Loucy (cell line): ENCODE measurements at regions not wholly inside any gene's neighbourhood (a gene's known extent, or its start where the extent isn't known, plus 50 kb on each side); places are given as distances from the start of the nearest gene placed in this dataset.

Source experiments
- H2AFZ ChIP-seq: fragments of 200-600 bp; sonication (generic); 2 replicates; pipeline ENCODE4 v1.6.0; 2016; ENCODE audit warnings: antibody characterized with exemption, mild to moderate bottlenecking, low read length, moderate library complexity
- H3F3A ChIP-seq: fragments of 200-600 bp; 2 replicates; pipeline ENCODE4 v1.6.0; 2016; ENCODE audit warnings: antibody characterized with exemption, low read depth, mild to moderate bottlenecking
- H3K27me3 ChIP-seq: fragments of 200-600 bp; sonication (generic); 2 replicates; pipeline ENCODE4 v1.6.1; 2014; ENCODE audit warnings: low read length, mild to moderate bottlenecking; ENCODE audit not compliant: insufficient read depth, poor library complexity, severe bottlenecking
- H3K36me3 ChIP-seq: fragments of 200-600 bp; sonication (generic); 2 replicates; pipeline ENCODE4 v1.6.1; 2016; ENCODE audit warnings: low read length; ENCODE audit not compliant: insufficient read depth
- H3K4me1 ChIP-seq: fragments of 200-600 bp; sonication (generic); 2 replicates; pipeline ENCODE4 v1.5.1; 2014; ENCODE audit warnings: low read length, mild to moderate bottlenecking; ENCODE audit not compliant: insufficient read depth, poor library complexity, severe bottlenecking
- H3K4me2 ChIP-seq: fragments of 200-600 bp; sonication (generic); 2 replicates; pipeline ENCODE4 v1.6.0; 2014; ENCODE audit warnings: antibody characterized with exemption, low read length, low read depth, mild to moderate bottlenecking; ENCODE audit not compliant: poor library complexity, severe bottlenecking
- H3K4me3 ChIP-seq: fragments of 200-600 bp; sonication (generic); 2 replicates; pipeline ENCODE4 v1.5.1; 2014; ENCODE audit warnings: low read length, mild to moderate bottlenecking, mixed read lengths; ENCODE audit not compliant: poor library complexity, severe bottlenecking
- H3K79me2 ChIP-seq: fragments of 200-600 bp; sonication (generic); 2 replicates; pipeline ENCODE4 v1.6.1; 2014; ENCODE audit warnings: low read length; ENCODE audit not compliant: insufficient read depth
- H3K9ac ChIP-seq: fragments of 200-600 bp; sonication (generic); 2 replicates; pipeline ENCODE4 v1.6.0; 2014; ENCODE audit warnings: mild to moderate bottlenecking, low read depth, low read length, moderate library complexity; ENCODE audit not compliant: poor library complexity, severe bottlenecking
- H3K9me2 ChIP-seq: fragments of 200-600 bp; sonication (generic); replicated peaks from 2 replicates; pipeline ENCODE4 v1.6.1; 2016; ENCODE audit warnings: low read depth, low read length, mixed read lengths
- H3K9me3 ChIP-seq: fragments of 200-600 bp; sonication (generic); 2 replicates; pipeline ENCODE4 v1.6.1; 2014; ENCODE audit warnings: mild to moderate bottlenecking, antibody characterized with exemption, low read length, low read depth; ENCODE audit not compliant: insufficient read depth
- H4K20me1 ChIP-seq: fragments of 200-600 bp; sonication (generic); 2 replicates; pipeline ENCODE4 v1.6.0; 2014; ENCODE audit warnings: antibody characterized with exemption, low read length, mild to moderate bottlenecking; ENCODE audit not compliant: insufficient read depth, poor library complexity, severe bottlenecking
- CTCF ChIP-seq: fragments of 200-600 bp; sonication (generic); conservative IDR thresholded peaks from 2 replicates; pipeline ENCODE4 v1.5.1; 2014; ENCODE audit warnings: mild to moderate bottlenecking, antibody characterized with exemption, low read length
- EZH2phosphoT487 ChIP-seq: fragments of 200-600 bp; IDR thresholded peaks from 2 replicates; pipeline ENCODE4 v1.6.1; 2018; ENCODE audit warnings: antibody characterized with exemption, mild to moderate bottlenecking, moderate library complexity, borderline replicate concordance

- TF ChIP-seq EZH2phosphoT487 (no peak), CTCF (no peak)
- no peaks in the 10 kb centered on the region for H3F3A ChIP-seq
- no peak overlapping the region for H3K4me2 ChIP-seq
- no peaks in the 10 kb centered on the region for H3K9me3 ChIP-seq
- H3K9ac ChIP-seq: no peak overlapping the region
- no peaks in the 10 kb centered on the region for H3K36me3 ChIP-seq
- H3K9me2 ChIP-seq: no peaks in the 10 kb centered on the region
- H2AFZ ChIP-seq: no peak overlapping the region
- H3K4me3 ChIP-seq: no peak overlapping the region
- H3K79me2 ChIP-seq: no peaks in the 10 kb centered on the region
- no peaks in the 10 kb centered on the region for H4K20me1 ChIP-seq
- H3K27me3 ChIP-seq: no peaks in the 10 kb centered on the region
- no peaks in the 10 kb centered on the region for H3K4me1 ChIP-seq
Observed at GRCh38 chr5:89003563-89004036, 120.6 kb upstream of the MEF2C start.

GRCh38 chr5:88999853-89000252, 116.9 kb upstream of the MEF2C start:
- H3K9me2 ChIP-seq: no peaks in the 10 kb centered on the region
- H3K36me3 ChIP-seq: no peaks in the 10 kb centered on the region
- H3K9me3 ChIP-seq: no peaks in the 10 kb centered on the region
- peaks cover 8% of the 10 kb centered on the region for H3K4me1 ChIP-seq
- H2AFZ ChIP-seq: no peak overlapping the region
- no peak overlapping the region for H3K4me3 ChIP-seq
- no peaks in the 10 kb centered on the region for H4K20me1 ChIP-seq
- no peaks in the 10 kb centered on the region for H3K79me2 ChIP-seq
- TF ChIP-seq CTCF: no peak
- TF ChIP-seq EZH2phosphoT487: no peak
- no peaks in the 10 kb centered on the region for H3K27me3 ChIP-seq
- no peak overlapping the region for H3K9ac ChIP-seq
- no peaks in the 10 kb centered on the region for H3F3A ChIP-seq
- H3K4me2 ChIP-seq: no peak overlapping the region

GRCh38 chr5:88997937-88998336, 115.0 kb upstream of the MEF2C start:
- no peak for TF ChIP-seq EZH2phosphoT487
- TF ChIP-seq CTCF: no peak
- no peaks in the 10 kb centered on the region for H3F3A ChIP-seq

More at GRCh38 chr5:88997937-88998336, 115.0 kb upstream of the MEF2C start:
- H3K9ac ChIP-seq: no peak overlapping the region
- H3K9me3 ChIP-seq: no peaks in the 10 kb centered on the region
- no peaks in the 10 kb centered on the region for H3K36me3 ChIP-seq
- no peaks in the 10 kb centered on the region for H4K20me1 ChIP-seq
- H3K4me2 ChIP-seq: no peak overlapping the region
- H3K4me3 ChIP-seq: no peak overlapping the region
- no peaks in the 10 kb centered on the region for H3K79me2 ChIP-seq
- peaks cover 8% of the 10 kb centered on the region for H3K4me1 ChIP-seq
- no peaks in the 10 kb centered on the region for H3K9me2 ChIP-seq
- no peak overlapping the region for H2AFZ ChIP-seq
- H3K27me3 ChIP-seq: no peaks in the 10 kb centered on the region
